HUES6 (cell line): ENCODE measurements at regions not wholly inside any gene's neighbourhood (a gene's known extent, or its start where the extent isn't known, plus 50 kb on each side); places are given as distances from the start of the nearest gene placed in this dataset.

Experiments used
- H3K27ac ChIP-seq: 2 replicates; pipeline ENCODE4 v1.7.0; 2013; ENCODE audit warnings: low read depth, mild to moderate bottlenecking, low read length, inconsistent platforms
- H3K27me3 ChIP-seq: 2 replicates; pipeline ENCODE4 v1.6.1; 2013; ENCODE audit warnings: low read length; ENCODE audit not compliant: control insufficient read depth, insufficient read depth
- H3K36me3 ChIP-seq: 2 replicates; pipeline ENCODE4 v1.6.1; 2013; ENCODE audit warnings: low read length; ENCODE audit not compliant: control insufficient read depth, insufficient read depth
- H3K4me1 ChIP-seq: 2 replicates; pipeline ENCODE4 v1.6.1; 2013; ENCODE audit warnings: low read length; ENCODE audit not compliant: control insufficient read depth, insufficient read depth
- H3K4me3 ChIP-seq: 2 replicates; pipeline ENCODE4 v1.5.1; 2013; ENCODE audit warnings: low read depth, low read length
- H3K9ac ChIP-seq: one replicate; pipeline ENCODE4 v1.6.1; 2013; ENCODE audit warnings: mild to moderate bottlenecking, low read length
- H3K9me3 ChIP-seq: 2 replicates; pipeline ENCODE4 v1.6.1; 2013; ENCODE audit warnings: low read depth, low read length; ENCODE audit not compliant: control insufficient read depth, insufficient read depth

GRCh38 chr2:160934991-160935390, 225.2 kb upstream of the TANK start:
- H3K4me3 ChIP-seq, result no peak overlapping the region
- no peak overlapping the region for H3K27ac ChIP-seq
- 0 out of 2 replicates have a peak, but pooled peaks cover 3% of the 10 kb centered on the region for H3K4me1 ChIP-seq
- no peak overlapping the region for H3K9ac ChIP-seq
- no peaks in the 10 kb centered on the region for H3K9me3 ChIP-seq
- H3K36me3 ChIP-seq, result no peaks in the 10 kb centered on the region
- no peaks in the 10 kb centered on the region for H3K27me3 ChIP-seq

DNA sequence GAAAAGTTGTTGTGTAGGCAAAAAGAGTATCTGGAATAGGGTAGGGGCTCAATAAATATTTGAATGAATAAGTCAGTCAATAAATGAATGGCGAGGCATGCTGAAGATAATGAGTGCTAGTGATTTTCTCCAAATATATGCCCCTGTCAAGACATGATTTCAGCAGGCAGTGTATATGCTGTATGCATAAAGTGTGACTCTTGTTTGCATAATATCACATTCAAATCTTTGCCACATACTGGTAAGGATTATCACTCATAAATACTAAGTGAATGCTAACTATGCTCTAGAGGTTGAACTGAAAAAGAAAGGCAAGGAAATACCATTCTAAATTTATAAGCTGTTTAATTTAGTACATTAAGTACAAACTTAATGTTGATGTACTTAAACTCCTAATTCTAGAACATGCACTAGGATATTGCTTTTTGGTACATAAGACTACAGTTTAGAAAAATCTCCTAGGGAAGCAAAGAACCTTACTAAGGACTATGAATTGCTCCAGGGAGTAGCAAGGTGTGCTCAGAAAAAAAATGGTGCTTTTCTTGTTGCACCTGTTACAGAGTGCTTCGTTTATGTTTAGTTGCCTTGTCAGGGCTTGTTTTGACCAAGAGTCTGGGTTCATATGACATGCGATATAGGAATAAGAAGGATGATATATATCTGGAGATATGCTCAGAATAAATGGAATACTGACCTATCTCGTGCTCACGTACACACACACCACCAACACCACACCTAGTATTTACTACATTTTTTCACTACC, 224.0 kb upstream of the TANK start:
- H3K27ac ChIP-seq, result no peak overlapping the region
- H3K9ac ChIP-seq, result no peak overlapping the region
- H3K9me3 ChIP-seq, result no peaks in the 10 kb centered on the region
- H3K4me3 ChIP-seq, result no peak overlapping the region
- H3K36me3 ChIP-seq, result no peaks in the 10 kb centered on the region
- H3K27me3 ChIP-seq, result no peaks in the 10 kb centered on the region
- 0 out of 2 replicates have a peak, but pooled peaks cover 3% of the 10 kb centered on the region for H3K4me1 ChIP-seq

DNA sequence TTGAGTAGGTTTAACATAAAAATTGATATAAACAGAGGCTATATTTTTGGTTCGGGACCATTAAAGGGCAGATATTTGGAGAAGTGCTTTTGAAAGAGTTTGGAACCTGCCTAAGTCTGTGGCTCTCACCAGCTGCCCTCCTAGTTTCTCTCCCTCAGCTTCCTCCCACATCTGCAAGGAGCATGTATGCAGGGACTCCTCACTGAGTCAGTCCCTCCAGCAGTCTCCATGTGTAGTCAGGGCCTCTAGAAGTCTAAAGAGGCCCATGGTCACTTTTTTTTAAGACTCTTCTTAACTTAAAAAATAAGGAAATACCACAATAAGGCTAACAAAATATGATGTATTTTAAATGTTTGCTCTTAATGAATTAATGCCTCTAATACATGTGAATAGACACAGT, 220.0 kb upstream of the TANK start:
- no peak overlapping the region for H3K27ac ChIP-seq
- H3K36me3 ChIP-seq, result no peaks in the 10 kb centered on the region
- no peaks in the 10 kb centered on the region for H3K27me3 ChIP-seq
- no peak overlapping the region for H3K9ac ChIP-seq
- H3K4me3 ChIP-seq, result no peak overlapping the region
- no peaks in the 10 kb centered on the region for H3K9me3 ChIP-seq
- peaks cover 7% of the 10 kb centered on the region for H3K4me1 ChIP-seq

DNA sequence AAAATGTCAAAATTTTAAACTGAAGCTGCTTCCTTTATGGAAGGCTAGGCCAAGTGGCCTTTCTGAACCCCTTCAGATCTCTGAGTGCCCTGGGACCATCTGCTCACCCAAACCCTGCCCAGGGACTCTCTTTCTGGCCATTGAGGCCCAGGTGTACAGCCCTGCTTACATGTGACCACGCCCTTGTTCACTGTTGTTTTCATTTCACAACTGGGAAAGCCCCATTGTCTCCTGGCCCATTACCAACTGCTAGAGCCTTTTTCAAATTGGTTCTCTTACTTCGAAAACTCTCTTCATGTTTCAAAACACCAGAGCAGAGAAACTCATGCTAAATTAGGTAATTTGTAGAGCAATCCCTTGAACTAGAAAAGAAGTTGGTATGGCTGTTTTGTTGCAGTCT, 219.5 kb upstream of the TANK start:
- H3K9me3 ChIP-seq, result no peaks in the 10 kb centered on the region
- peaks cover 7% of the 10 kb centered on the region for H3K4me1 ChIP-seq
- no peaks in the 10 kb centered on the region for H3K27me3 ChIP-seq
- no peak overlapping the region for H3K9ac ChIP-seq
- no peak overlapping the region for H3K4me3 ChIP-seq
- no peak overlapping the region for H3K27ac ChIP-seq
- H3K36me3 ChIP-seq, result no peaks in the 10 kb centered on the region

DNA sequence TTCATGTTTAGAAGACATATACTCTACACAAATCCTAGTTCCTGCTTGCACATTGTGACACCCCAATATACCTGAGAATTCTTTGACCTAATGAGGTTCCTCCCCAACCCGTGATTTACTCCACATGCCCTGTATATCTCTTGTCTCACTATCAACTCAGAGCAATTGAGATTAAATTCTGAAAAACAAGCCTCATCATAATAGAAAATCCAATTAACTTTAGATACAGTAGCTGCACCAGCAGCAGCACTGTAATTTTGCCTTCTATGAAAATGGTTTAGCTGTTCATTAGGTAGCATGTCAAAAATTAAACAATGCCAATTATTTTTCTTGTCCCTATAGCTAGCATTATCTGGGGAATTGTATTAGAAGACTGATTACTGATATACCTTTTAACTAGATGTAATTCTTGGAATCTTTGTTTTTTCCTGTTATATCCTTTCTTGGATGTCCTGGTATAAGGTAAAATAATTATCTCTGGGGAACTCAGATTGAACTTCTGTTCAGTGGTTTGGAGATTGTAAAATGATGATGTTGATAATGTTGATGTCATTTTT, 218.9 kb upstream of the TANK start:
- Histone ChIP-seq H3K4me3 (no peak overlapping the region), H3K36me3 (no peaks in the 10 kb centered on the region), H3K27ac (no peak overlapping the region), H3K4me1 (peaks cover 7% of the 10 kb centered on the region), H3K9me3 (no peaks in the 10 kb centered on the region), H3K27me3 (no peaks in the 10 kb centered on the region), H3K9ac (no peak overlapping the region)

DNA sequence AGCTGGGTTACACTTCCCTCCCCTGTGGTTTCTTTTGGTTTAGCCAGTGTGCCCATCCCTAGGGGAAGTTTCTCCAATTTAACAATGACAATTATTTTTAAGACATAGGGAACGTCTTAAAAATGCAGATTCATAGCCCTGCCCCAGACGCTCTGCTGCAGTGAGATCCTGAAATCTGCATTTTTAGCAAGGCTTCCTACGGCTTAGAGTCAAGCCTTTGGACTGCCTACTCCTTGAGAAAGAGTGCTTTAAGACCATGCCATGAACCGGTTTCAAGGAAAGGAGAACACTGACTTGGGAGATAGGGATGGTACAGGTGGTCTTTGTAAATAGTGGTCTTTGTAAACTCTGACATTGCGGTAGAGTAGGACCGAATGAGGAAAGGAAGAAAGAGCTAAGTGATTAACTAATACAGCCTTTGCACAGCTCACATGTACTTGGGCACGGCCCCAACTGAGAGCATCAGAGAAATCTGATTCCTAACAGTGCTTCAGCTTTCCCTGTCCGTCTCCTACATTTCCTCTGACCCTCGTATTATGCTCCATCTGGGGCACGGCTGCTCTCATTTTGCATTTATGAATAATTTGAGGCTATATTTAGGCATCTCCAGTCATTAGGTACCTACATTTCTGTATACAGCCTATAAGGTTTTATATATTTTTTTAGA, 217.6 kb upstream of the TANK start:
- peaks cover 7% of the 10 kb centered on the region for H3K4me1 ChIP-seq
- H3K9ac ChIP-seq, result no peak overlapping the region
- H3K36me3 ChIP-seq, result no peaks in the 10 kb centered on the region
- H3K27me3 ChIP-seq, result no peaks in the 10 kb centered on the region
- H3K9me3 ChIP-seq, result 0 out of 2 replicates have a peak, but pooled peaks cover under 1% of the 10 kb centered on the region
- no peak overlapping the region for H3K4me3 ChIP-seq
- no peak overlapping the region for H3K27ac ChIP-seq

- Histone ChIP-seq H3K27me3 (no peaks in the 10 kb centered on the region), H3K36me3 (no peaks in the 10 kb centered on the region), H3K4me1 (peaks cover 7% of the 10 kb centered on the region), H3K9ac (no peak overlapping the region), H3K27ac (no peak overlapping the region), H3K9me3 (0 out of 2 replicates have a peak, but pooled peaks cover 3% of the 10 kb centered on the region), H3K4me3 (no peak overlapping the region)
Measured at GRCh38 chr2:160943414-160943813, 216.8 kb upstream of the TANK start.

DNA sequence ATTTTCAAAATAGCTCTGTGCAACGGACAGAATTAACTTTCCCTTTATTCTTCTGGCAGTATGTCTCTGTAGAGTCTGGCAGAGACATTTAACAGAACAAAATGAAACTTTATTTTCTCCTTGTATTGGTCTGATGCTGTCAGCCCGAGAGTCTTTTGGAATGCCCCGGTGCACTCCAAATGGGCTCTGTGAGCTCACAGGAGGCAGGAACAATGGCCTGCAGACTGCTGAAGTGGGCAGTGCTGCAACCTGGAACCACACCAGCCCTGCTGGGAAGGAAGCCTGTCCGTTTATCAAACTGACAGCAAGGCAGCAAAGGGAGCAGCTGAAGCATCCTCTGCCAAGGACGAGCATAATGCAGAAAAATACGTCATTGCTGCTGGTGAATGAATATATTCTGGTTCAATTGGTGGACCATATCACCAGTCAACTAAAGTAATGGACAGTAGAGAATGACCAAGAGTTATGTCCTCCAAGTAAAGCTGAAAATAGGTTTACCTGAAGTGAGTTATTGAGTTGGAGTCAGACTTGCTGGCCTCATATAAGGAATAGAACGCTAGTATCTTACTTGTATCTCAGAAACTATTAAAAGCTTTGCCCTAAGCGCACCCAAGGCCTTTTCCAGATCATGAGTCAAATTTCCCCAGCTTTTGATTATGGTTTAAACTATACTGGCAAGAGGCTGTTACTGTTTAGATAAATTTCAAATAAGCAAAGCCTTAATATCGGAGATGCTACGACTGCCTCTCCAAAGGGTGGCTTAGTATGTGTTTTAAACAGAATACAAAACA, 207.6 kb upstream of the TANK start:
- H3K9me3 ChIP-seq, result 0 out of 2 replicates have a peak, but pooled peaks cover 2% of the 10 kb centered on the region
- H3K27ac ChIP-seq, result no peak overlapping the region
- no peaks in the 10 kb centered on the region; the same call in 1 of the 2 replicates for H3K4me1 ChIP-seq
- no peak overlapping the region for H3K9ac ChIP-seq
- no peaks in the 10 kb centered on the region for H3K36me3 ChIP-seq
- H3K4me3 ChIP-seq, result no peak overlapping the region
- H3K27me3 ChIP-seq, result no peaks in the 10 kb centered on the region

GRCh38 chr2:160955578-160955977, 204.7 kb upstream of the TANK start:
- Histone ChIP-seq H3K4me3 (no peak overlapping the region), H3K9ac (no peak overlapping the region), H3K4me1 (no peaks in the 10 kb centered on the region; the same call in 1 of the 2 replicates), H3K9me3 (no peaks in the 10 kb centered on the region), H3K27ac (no peak overlapping the region), H3K36me3 (no peaks in the 10 kb centered on the region), H3K27me3 (no peaks in the 10 kb centered on the region)

DNA sequence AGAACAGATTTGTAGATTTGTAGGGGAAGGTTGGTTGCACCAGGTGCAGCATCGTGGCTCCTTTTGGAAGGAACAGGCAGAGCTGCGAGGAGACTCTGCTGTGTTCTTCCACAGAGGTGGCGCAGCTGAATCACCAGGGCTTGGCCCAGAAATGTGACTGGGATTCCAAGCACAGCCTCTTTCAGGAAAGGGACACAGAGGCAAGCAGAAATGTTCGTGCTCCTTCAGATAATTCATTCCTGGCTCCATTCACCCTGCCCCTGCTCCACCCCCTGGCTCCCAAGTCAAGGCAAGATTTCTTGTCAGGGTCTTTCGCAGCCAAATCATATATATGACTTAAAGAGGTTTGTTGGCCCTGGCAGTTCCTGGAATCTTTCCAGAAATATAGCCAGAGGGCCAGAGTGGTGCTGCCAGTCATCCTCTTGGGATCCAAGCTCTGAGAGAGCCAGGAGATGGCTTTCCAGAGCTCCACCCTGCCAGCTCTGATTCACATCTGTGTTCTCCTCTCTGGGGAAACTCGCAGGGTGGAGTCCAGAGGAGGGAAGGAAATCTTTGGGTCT, 203.9 kb upstream of the TANK start:
- no peaks in the 10 kb centered on the region for H3K27me3 ChIP-seq
- no peak overlapping the region for H3K4me3 ChIP-seq
- no peak overlapping the region for H3K9ac ChIP-seq
- no peaks in the 10 kb centered on the region; the same call in 1 of the 2 replicates for H3K4me1 ChIP-seq
- no peak overlapping the region for H3K27ac ChIP-seq
- H3K9me3 ChIP-seq, result no peaks in the 10 kb centered on the region
- H3K36me3 ChIP-seq, result no peaks in the 10 kb centered on the region
